Activated B cell treated with CpG ODN at 0.5 μM for 24 hours (primary cell): ENCODE measurements at regions not wholly inside any gene's neighbourhood (a gene's known extent, or its start where the extent isn't known, plus 50 kb on each side); places are given as distances from the start of the nearest gene placed in this dataset.

Source experiments
- ATAC-seq: fragments of 200-7000 bp; cut with Tn5 transposase; one replicate; pipeline ENCODE4 v1.10.0; 2021; ENCODE audit warnings: low read depth, mild to moderate bottlenecking, moderate library complexity
- CTCF ChIA-PET: fragments of 350-600 bp; sonication (Branson Sonifier 250); formaldehyde crosslinking; loops from one replicate; lab custom pipeline; 2021; ENCODE audit warnings: antibody characterized with exemption; lab: Charles Lee
- POLR2A ChIA-PET: fragments of 350-600 bp; sonication (Branson Sonifier 250); formaldehyde crosslinking; loops from one replicate; lab custom pipeline; 2021; ENCODE audit warnings: antibody characterized with exemption; lab: Charles Lee
- DNase-seq: peaks from one replicate; pipeline ENCODE4 v3.0.0; 2022
- H3K27ac Mint-ChIP-seq: one replicate; pipeline ENCODE4 v1.8.0; 2020; ENCODE audit warnings: mixed read lengths
- H3K27me3 Mint-ChIP-seq: one replicate; pipeline ENCODE4 v1.8.0; 2021; ENCODE audit warnings: mixed read lengths
- H3K36me3 Mint-ChIP-seq: one replicate; pipeline ENCODE4 v1.8.0; 2021; ENCODE audit warnings: low read depth, mixed read lengths
- H3K4me1 Mint-ChIP-seq: one replicate; pipeline ENCODE4 v1.8.0; 2021; ENCODE audit warnings: mixed read lengths
- H3K4me3 Mint-ChIP-seq: one replicate; pipeline ENCODE4 v1.8.0; 2020; ENCODE audit warnings: mild to moderate bottlenecking, mixed read lengths
- H3K9me3 Mint-ChIP-seq: one replicate; pipeline ENCODE4 v1.8.0; 2020; ENCODE audit warnings: mixed read lengths
- CTCF ChIP-seq: fragments of 200-600 bp; IDR thresholded peaks from one replicate; pipeline ENCODE4 v1.8.0; 2022; ENCODE audit warnings: antibody characterized with exemption, mild to moderate bottlenecking
- intact Hi-C: fragments of 100-400 bp; cut with micrococcal nuclease; formaldehyde crosslinking; loops from one replicate; pipeline ENCODE4 v1.15.1; 2024

- POLR2A ChIA-PET: no interaction called here
- CTCF ChIA-PET: no interaction called here
- intact Hi-C loops: no loop called here
These were observed 1306.8 kb downstream of the STIM2 start for GRCh38 chr4:28167411-28167810.

GRCh38 chr4:28176942-28177341 lies 1316.3 kb downstream of the STIM2 start:
- Mint-ChIP-seq H3K4me1 (no peaks in the 10 kb centered on the region), H3K27me3 (no peaks in the 10 kb centered on the region), H3K9me3 (peaks cover 4% of the 10 kb centered on the region), H3K36me3 (no peaks in the 10 kb centered on the region), H3K27ac (no peak overlapping the region), H3K4me3 (no peak overlapping the region)
- POLR2A ChIA-PET: no interaction called here
- DNase-seq (no peak), ATAC-seq (no peak)
- CTCF ChIA-PET: no interaction called here
- intact Hi-C loops: no loop called here
- TF ChIP-seq CTCF: no peak

More at GRCh38 chr4:28167411-28167810, 1306.8 kb downstream of the STIM2 start:
- Mint-ChIP-seq H3K27ac (no peak overlapping the region), H3K4me3 (no peak overlapping the region), H3K36me3 (no peaks in the 10 kb centered on the region), H3K27me3 (no peaks in the 10 kb centered on the region), H3K4me1 (no peaks in the 10 kb centered on the region), H3K9me3 (no peaks in the 10 kb centered on the region)
- DNase-seq: no peak
- no peak for TF ChIP-seq CTCF
- no peak for ATAC-seq

- POLR2A ChIA-PET: no interaction called here
- ATAC-seq (no peak), DNase-seq (no peak)
- Mint-ChIP-seq H3K9me3 (peaks cover 6% of the 10 kb centered on the region), H3K36me3 (no peaks in the 10 kb centered on the region), H3K27ac (no peak overlapping the region), H3K4me1 (no peaks in the 10 kb centered on the region), H3K27me3 (no peaks in the 10 kb centered on the region), H3K4me3 (no peak overlapping the region)
- CTCF ChIA-PET: no interaction called here
- no peak for TF ChIP-seq CTCF
- intact Hi-C loops: no loop called here
These were observed 1317.0 kb downstream of the STIM2 start for GRCh38 chr4:28177641-28178040.

- Mint-ChIP-seq H3K4me1 (no peaks in the 10 kb centered on the region), H3K36me3 (no peaks in the 10 kb centered on the region), H3K4me3 (no peak overlapping the region), H3K9me3 (peaks cover 7% of the 10 kb centered on the region), H3K27me3 (no peaks in the 10 kb centered on the region), H3K27ac (no peak overlapping the region)
- intact Hi-C loops: no loop called here
- ATAC-seq: no peak
- no peak for TF ChIP-seq CTCF
- ChIA-PET CTCF (no interaction called here), POLR2A (no interaction called here)
- DNase-seq: no peak
These were observed 1318.5 kb downstream of the STIM2 start for GRCh38 chr4:28179126-28179525.

GRCh38 chr4:28209371-28209924 lies 1348.8 kb downstream of the STIM2 start:
- H3K4me1 Mint-ChIP-seq: no peaks in the 10 kb centered on the region
- no peak for TF ChIP-seq CTCF
- ChIA-PET POLR2A (no interaction called here), CTCF (no interaction called here)
- H3K9me3 Mint-ChIP-seq: peaks cover 9% of the 10 kb centered on the region
- H3K27ac Mint-ChIP-seq: no peak overlapping the region
- H3K4me3 Mint-ChIP-seq: no peak overlapping the region
- DNase-seq: no peak
- H3K36me3 Mint-ChIP-seq: no peaks in the 10 kb centered on the region
- H3K27me3 Mint-ChIP-seq: no peaks in the 10 kb centered on the region
- no peak for ATAC-seq
- intact Hi-C loops: no loop called here
